ENCODE measurements at regions not wholly inside any gene's neighbourhood (a gene's known extent, or its start where the extent isn't known, plus 50 kb on each side); places are given as distances from the start of the nearest gene placed in this dataset.

DNA sequence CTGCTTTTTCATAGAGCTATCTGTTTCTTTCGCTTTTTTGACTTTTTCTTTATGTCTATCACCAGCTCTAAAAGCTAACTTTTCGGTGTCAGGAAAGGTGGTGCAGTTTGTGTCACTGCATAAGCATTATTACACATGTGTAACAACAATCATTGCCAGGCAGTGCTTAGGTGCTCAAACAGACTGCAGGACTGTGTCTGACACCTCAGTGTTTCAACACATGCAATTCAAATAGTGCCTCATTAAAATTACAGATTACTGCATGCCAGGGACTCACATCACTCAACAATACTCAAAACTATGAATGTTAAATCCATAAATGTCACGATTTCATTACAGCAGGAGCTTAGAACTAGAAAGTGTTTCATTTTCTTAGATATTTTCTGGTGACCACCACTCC, 265.3 kb upstream of the SMIM30 start:
- TF ChIP-seq, protein P1, sequence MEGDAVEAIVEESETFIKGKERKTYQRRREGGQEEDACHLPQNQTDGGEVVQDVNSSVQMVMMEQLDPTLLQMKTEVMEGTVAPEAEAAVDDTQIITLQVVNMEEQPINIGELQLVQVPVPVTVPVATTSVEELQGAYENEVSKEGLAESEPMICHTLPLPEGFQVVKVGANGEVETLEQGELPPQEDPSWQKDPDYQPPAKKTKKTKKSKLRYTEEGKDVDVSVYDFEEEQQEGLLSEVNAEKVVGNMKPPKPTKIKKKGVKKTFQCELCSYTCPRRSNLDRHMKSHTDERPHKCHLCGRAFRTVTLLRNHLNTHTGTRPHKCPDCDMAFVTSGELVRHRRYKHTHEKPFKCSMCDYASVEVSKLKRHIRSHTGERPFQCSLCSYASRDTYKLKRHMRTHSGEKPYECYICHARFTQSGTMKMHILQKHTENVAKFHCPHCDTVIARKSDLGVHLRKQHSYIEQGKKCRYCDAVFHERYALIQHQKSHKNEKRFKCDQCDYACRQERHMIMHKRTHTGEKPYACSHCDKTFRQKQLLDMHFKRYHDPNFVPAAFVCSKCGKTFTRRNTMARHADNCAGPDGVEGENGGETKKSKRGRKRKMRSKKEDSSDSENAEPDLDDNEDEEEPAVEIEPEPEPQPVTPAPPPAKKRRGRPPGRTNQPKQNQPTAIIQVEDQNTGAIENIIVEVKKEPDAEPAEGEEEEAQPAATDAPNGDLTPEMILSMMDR (conservative IDR thresholded peaks at IDR 0.05; ENCODE audit: low read length) = no peak
- TF ChIP-seq EZH2phosphoT487 (IDR thresholded peaks at IDR 0.05; ENCODE audit: borderline replicate concordance, low read depth, low read length) = no peak
- no TSS peak for BruUV-seq (replicated peaks)
- POLR2A ChIA-PET = interaction anchor here (0.6 to 1.1 kb wide), 4 partner anchors 21 to 1581 kb away, joined by 3 to 5 read pairs (median 4); no protein-coding TSS in a partner anchor
- H3K9me3 ChIP-seq (ENCODE audit: low read length) = no peaks in the 10 kb centered on the region
- H3K4me3 ChIP-seq (ENCODE audit: low read depth, low read length, poor library complexity, severe bottlenecking) = no peak overlapping the region
- H2AFZ ChIP-seq (ENCODE audit: low read length) = no peak overlapping the region
- H3K4me1 ChIP-seq (ENCODE audit: insufficient read depth, low read length, poor library complexity, severe bottlenecking) = no peaks in the 10 kb centered on the region
- H3K9me2 ChIP-seq (ENCODE audit: insufficient read depth, low read length) = no peaks in the 10 kb centered on the region
- H3K27ac ChIP-seq (ENCODE audit: low read depth, low read length, poor library complexity, severe bottlenecking) = no peak overlapping the region
- no peak for DNase-seq (ENCODE audit: low spot score)
- no peak overlapping the region for H3K4me2 ChIP-seq (ENCODE audit: low read length)
- CTCF ChIA-PET (ENCODE audit: unreplicated experiment) = no interaction called here
- no peaks in the 10 kb centered on the region for H3K36me3 ChIP-seq (ENCODE audit: insufficient read depth, low read length)
- intact Hi-C loops (cut with micrococcal nuclease; ENCODE audit: unreplicated experiment) = no loop called here
- H4K20me1 ChIP-seq (ENCODE audit: insufficient read depth, low read length) = no peaks in the 10 kb centered on the region
- H3K79me2 ChIP-seq (ENCODE audit: insufficient read depth, low read depth, low read length) = no peaks in the 10 kb centered on the region

DNA sequence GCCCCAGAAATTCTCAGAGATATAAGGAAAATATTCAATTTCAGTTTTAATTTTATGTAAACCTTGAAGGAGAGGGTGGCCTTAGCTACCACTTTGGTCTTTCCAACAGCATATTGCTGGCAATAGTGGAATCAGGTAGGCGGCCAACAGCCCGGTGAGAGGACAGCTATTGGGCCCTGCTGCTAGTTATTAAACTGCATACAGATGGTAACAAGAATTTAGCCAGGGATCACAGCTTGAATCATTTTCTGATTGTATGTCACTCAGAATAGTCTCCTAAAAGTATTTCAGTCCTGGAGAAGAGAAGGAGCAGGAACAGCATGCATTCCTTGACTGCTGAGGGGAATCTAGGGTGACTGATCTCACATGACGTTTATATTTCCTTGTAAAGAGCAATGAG, 261.4 kb upstream of the SMIM30 start:
- intact Hi-C loops (cut with micrococcal nuclease; ENCODE audit: unreplicated experiment) = no loop called here
- H3K9me3 ChIP-seq (ENCODE audit: low read length) = no peaks in the 10 kb centered on the region
- H3K36me3 ChIP-seq (ENCODE audit: insufficient read depth, low read length) = no peaks in the 10 kb centered on the region
- CTCF ChIA-PET (ENCODE audit: unreplicated experiment) = interaction anchor here (0.7 kb wide), 1 partner anchor 42 kb away, joined by 3 read pairs; no protein-coding TSS in a partner anchor
- no peak overlapping the region for H2AFZ ChIP-seq (ENCODE audit: low read length)
- no peak for TF ChIP-seq EZH2phosphoT487 (IDR thresholded peaks at IDR 0.05; ENCODE audit: borderline replicate concordance, low read depth, low read length)
- TF ChIP-seq, protein P1 (conservative IDR thresholded peaks at IDR 0.05; ENCODE audit: low read length) = no peak
- POLR2A ChIA-PET = no interaction called here
- no peak overlapping the region for H3K4me3 ChIP-seq (ENCODE audit: low read depth, low read length, poor library complexity, severe bottlenecking)
- DNase-seq (ENCODE audit: low spot score) = no peak
- H4K20me1 ChIP-seq (ENCODE audit: insufficient read depth, low read length) = no peaks in the 10 kb centered on the region
- H3K4me1 ChIP-seq (ENCODE audit: insufficient read depth, low read length, poor library complexity, severe bottlenecking) = no peaks in the 10 kb centered on the region
- H3K9me2 ChIP-seq (ENCODE audit: insufficient read depth, low read length) = no peaks in the 10 kb centered on the region
- no TSS peak for BruUV-seq (replicated peaks)
- H3K27ac ChIP-seq (ENCODE audit: low read depth, low read length, poor library complexity, severe bottlenecking) = no peak overlapping the region
- H3K4me2 ChIP-seq (ENCODE audit: low read length) = no peak overlapping the region
- no peaks in the 10 kb centered on the region for H3K79me2 ChIP-seq (ENCODE audit: insufficient read depth, low read depth, low read length)

DNA sequence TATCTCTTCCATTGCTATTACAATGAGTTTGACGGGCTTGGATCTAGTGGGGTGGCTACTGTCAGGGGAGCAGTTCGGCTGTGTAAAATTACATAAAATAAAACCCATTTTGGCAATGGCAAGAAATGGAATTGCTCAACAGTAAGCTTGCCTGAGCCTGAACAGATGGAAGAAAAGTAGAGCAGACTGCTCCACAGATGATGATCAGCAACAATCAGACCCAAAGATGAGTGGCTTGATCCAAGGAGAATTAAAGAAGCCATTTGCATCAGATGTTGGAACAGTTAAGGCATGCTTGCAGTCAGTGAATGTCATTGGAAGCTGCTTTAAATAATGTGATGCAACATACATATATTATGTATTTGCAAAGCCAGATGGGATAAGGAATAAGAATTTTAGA, 256.6 kb upstream of the SMIM30 start:
- Histone ChIP-seq H2AFZ (ENCODE audit: low read length) (no peak overlapping the region), H3K4me2 (ENCODE audit: low read length) (no peak overlapping the region), H3K4me1 (ENCODE audit: insufficient read depth, low read length, poor library complexity, severe bottlenecking) (no peaks in the 10 kb centered on the region), H3K27ac (ENCODE audit: low read depth, low read length, poor library complexity, severe bottlenecking) (no peak overlapping the region), H3K4me3 (ENCODE audit: low read depth, low read length, poor library complexity, severe bottlenecking) (no peak overlapping the region), H3K9me3 (ENCODE audit: low read length) (no peaks in the 10 kb centered on the region), H3K36me3 (ENCODE audit: insufficient read depth, low read length) (no peaks in the 10 kb centered on the region), H4K20me1 (ENCODE audit: insufficient read depth, low read length) (no peaks in the 10 kb centered on the region), H3K9me2 (ENCODE audit: insufficient read depth, low read length) (no peaks in the 10 kb centered on the region), H3K79me2 (ENCODE audit: insufficient read depth, low read depth, low read length) (no peaks in the 10 kb centered on the region)
- no peak for DNase-seq (ENCODE audit: low spot score)
- no peak for TF ChIP-seq EZH2phosphoT487 (IDR thresholded peaks at IDR 0.05; ENCODE audit: borderline replicate concordance, low read depth, low read length)
- TF ChIP-seq, protein P1 (conservative IDR thresholded peaks at IDR 0.05; ENCODE audit: low read length) = no peak
- intact Hi-C loops (cut with micrococcal nuclease; ENCODE audit: unreplicated experiment) = no loop called here
- CTCF ChIA-PET (ENCODE audit: unreplicated experiment) = no interaction called here
- no TSS peak for BruUV-seq (replicated peaks)
- POLR2A ChIA-PET = interaction anchor here (0.6 kb wide), 1 partner anchor 311 kb away, joined by 3 read pairs; no protein-coding TSS in a partner anchor

Measured in OCI-LY7 (cell line).